Cerebellar nuclear complex (tissue), 1 donor: ENCODE measurements at regions not wholly inside any gene's neighbourhood (a gene's known extent, or its start where the extent isn't known, plus 50 kb on each side); places are given as distances from the start of the nearest gene placed in this dataset.

ENCODE experiments used
- DNase-seq, 2 experiments: peaks; one replicate each; lab custom pipeline; 2025; lab: John Stamatoyannopoulos, UW

DNA sequence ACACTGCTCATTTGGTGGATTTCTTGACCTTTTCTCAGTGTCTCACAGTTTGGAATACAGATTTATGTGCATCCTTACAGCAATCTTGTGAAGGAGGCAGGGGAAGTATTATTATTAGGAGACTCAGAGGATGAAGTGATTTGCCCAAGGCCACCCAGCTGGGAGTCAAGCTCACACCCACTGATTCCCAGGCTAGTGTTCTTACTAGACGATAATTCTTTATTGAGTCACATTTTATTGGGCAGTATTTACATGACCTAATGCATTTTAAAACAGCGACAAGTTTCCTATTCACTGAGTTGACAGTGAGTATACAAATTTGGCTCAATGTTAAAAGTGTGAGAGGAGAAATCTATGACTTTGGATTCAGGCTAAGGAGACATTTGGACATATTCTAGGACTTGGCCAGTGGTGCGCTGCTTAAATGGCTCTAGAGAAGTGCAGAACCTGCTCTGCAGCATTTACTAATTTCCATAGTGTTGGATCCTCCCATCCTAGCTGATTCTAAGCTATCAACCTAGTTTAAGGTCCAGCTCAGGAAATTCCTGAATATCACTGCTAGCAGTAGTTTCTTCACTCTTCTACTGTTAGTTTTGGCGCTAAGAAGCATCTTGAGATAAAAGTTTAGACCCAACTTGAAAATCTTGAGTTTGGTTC, 199.3 kb downstream of the MTX2 start:
- DNase-seq: no peak

DNA sequence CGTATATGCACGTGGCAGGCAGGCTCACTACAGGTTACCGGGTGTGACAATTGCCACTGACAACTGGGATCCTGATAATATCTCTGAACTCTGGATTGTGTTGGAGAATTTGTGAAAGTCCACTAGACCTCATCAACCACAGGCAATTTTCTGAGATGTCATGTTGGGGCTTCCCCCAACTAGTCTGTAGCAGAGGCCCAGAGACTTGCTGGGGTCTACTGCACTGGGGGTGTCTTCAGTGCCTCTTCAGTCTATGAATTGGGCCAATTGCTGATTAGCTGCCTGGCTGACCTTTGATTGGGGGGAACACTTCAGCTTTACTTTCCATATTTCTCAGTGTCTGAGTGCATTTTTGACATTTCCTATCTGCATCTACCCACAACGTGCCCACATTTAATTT, 201.5 kb downstream of the MTX2 start:
- no peak for DNase-seq

DNA sequence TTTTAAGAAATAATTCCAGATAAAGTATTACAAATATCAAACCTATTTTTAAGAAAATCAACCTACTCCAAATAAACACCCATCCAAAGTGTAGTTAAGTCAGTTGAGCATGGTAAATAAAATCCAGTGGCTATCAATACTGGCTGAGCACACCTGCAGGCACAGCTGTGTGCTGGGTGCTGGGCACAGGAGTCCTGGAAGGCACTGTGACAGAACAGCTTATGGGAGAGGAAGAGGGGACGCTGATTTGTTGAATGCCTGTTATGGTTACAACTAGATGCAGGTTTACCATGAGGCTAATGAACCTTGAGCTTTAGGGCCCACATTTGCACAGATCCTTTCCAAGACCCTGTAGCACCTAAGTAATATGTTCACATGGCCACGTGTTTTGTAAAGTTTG, 202.7 kb downstream of the MTX2 start:
- no peak for DNase-seq

DNA sequence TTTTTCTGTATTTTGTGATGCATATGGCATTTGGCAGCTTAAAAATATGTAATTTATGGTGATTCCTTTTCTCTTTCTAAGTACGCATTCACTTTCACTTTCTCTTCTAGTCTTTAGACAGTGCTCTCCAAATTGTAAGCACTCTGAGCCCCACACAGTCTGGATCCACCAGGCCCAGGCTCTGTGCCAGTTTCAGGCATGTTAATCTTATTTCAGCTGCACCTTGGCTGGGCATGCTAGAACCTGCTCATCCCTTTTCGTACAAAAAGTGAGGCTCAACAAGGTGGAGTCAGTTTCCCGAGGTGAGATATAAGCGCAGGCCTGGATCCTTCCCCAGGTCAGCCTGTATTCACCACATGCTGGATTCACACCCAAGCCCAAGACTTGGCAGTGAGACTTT, 203.9 kb downstream of the MTX2 start:
- no peak for DNase-seq

DNA sequence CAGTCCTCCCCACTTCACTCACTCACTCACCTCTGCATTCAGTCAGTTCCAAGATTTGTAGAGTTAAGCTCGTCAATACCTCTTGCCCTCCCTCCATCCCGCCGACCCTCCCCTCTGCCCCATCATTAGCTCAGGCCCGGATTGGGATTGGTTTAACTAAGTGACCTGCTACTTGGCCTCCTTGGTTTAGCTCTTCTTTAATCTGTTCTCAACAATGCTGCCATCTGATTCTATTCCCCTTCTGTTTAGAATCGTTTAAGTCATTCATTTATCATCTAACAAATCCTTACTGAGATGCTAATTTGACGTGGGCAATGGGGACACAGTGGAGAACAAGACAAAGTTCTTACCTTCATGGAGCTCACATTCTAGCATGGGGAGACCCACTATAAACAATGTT, 204.6 kb downstream of the MTX2 start:
- DNase-seq: no peak

DNA sequence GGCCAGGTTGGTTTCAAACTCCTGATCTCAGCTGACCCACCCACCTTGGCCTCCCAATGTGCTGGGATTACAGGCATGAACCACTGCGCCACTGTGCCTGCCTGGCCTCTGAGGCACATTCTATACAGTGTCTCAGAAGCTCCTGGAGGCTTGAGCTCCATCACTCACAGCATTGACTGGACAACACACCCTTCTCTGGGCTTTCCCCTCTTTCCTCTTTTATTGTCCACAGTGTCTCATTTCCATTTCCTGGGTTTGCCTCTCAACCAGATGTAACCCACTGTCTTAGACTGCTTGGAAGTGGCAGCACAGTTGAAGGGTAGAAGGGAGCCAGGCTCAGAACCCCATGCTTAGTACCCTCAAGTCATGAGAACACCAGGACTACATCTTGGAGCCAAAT, 208.1 kb downstream of the MTX2 start:
- no peak for DNase-seq

DNA sequence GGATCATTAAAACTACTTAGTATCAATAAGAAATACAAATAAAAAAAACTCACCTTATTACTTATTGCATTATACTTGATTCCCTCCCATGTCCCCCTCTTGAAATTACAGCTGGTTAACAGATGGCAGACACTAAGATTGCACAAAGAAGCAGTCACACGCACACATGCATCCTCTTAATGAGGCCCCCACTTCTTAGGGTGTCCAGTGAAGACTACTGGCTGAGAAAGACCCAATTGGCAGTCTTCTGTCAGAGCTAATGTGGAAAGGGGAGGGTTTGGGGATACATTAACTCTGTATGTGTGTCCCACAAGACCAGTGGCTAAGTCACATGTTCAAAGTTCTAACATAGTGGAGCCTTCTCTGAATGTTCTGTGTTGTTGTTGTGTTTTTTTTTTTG, 210.7 kb downstream of the MTX2 start:
- DNase-seq: no peak

DNA sequence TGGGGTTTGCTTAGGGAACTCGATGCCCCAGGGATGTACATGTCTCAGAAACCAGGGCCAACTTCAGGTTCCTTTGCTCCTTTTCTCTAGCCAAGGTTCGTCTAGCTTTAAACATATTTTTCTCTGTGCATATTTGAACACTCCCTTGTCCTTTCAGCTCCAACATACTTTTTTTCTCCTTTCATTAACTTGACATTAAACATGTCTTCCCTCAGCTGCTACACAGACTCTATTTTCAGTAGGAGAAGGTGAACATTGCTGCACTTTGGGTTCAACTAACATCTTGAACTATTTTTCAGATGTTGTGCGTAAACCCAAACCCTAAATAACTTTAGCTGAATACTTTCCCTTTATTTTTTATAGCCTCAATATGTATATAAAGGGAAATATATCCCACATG, 212.9 kb downstream of the MTX2 start:
- DNase-seq: no peak

DNA sequence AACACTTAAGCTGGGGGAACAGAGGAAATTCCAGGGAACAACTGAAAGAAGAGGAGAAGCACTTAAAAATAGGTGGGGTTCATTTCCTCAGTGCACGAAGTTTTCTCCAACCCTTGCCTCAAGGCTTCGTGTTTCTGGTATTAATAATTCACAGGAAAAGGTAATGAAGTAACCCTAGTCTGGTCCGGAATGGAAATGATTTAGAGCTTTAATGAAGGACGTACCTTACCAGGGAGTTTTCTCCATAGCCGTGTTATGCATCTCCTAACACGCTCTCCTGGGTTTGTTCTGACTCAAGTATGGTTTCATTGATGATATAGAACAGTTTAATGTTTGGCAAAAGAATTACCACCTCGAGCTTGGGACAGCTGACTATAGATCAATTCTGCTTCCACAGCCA, 214.2 kb downstream of the MTX2 start:
- DNase-seq: no peak

DNA sequence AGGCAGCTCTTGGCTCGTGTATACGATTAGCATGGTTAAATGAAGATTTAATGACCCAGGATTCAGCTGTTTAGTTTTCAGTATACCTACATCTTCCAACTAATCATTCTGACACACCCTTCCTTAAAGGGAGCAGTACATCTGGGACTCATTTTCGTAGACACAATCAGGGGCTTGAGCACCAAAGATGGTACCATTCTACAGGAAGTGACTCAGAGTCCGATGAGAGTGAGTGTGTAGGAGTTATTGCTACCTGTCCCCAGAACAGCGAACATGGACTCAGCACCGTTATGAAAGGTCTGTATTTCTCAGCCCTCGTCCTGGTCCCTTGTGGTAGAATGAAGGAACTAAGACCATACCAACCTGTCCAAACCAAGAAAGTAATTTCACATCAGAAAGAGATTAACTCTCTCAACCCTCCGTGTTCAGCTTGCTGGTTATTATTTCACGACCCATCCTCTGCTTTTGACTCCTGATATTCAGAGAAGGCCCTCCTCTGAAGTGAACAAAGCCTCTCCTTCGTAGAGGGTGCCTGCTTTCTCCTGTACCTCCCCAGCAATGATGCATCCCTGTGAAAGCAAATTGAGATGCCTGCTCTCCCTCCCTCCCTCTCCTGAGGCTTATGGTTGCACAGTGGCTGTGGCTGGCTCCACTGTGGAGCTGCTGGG, 214.8 kb downstream of the MTX2 start:
- DNase-seq: no peak

DNA sequence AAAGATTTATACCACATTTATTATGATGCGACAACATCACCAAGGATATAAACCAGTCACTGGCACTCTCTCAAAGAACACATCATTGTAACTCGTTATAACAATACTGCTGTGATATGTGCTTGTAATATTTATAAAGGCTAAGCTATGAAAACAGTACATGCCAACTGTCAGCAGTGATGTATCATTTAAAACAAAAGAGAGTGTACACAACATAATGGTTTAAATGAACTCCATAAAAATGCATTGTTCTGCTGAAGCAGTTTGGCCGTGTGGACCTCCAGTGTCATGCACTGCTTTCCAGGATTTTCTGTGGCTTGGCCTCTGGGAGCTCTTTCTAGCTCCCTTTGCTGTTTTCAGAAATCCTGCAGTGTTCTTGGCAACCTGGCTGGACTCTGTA, 215.6 kb downstream of the MTX2 start:
- no peak for DNase-seq

DNA sequence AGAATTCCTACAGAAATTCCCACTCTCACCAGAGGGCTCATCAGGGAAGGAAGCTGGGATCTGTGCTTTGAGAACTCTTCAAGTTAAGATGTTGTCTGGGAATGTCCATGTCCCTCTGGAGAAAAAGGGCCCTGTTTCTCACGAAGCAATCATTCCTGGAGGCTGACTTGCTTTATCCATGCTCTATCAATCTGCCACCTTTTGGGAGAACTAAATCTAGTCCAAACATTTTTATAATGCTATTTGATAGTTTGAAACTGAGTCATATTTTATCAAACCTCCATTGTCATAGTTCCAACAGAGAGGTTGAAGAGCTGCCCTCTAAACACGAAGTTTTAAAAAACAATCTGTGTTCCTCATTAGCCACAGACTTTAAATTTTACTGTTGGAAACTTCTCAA, 219.2 kb downstream of the MTX2 start:
- DNase-seq: no peak

DNA sequence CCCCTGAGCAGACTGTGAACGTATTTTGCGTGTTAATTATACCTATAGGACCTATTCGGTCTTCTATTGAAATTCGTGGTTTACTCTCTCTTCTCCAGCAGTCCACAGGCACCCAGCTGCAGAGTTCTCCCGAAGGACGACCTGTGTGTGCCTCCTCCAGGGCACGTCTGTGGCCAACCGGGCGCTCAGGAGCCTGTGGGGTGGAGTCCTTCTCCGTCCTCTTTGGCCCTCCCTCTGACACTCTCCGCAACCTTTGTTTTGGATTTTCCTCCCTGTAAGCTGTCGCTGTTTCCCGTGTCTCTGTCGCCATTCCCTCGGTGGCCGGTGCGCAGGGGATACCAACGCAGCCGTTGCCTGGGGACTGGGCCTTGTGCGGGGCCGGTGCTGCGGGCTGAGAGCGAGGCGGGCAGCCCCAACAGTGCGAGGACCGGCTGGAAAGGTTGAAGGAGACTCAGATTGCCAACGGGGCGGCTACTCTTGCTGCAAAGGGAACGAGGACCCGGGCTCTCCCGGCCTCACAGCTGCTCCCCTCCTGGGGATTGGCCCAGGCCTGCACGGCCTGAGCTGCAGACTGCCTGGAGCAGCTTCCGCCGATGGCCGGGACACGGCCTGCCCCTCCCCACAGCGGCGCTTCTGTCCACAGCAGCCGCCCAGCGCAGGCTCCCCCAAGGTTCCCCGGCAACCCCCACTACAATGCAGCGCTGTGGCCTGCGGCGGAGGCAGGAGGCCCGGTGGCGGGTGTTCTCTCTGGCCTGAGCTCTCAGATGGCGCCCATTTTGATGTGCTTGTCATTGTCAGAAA, 221.0 kb downstream of the MTX2 start:
- no peak for DNase-seq

DNA sequence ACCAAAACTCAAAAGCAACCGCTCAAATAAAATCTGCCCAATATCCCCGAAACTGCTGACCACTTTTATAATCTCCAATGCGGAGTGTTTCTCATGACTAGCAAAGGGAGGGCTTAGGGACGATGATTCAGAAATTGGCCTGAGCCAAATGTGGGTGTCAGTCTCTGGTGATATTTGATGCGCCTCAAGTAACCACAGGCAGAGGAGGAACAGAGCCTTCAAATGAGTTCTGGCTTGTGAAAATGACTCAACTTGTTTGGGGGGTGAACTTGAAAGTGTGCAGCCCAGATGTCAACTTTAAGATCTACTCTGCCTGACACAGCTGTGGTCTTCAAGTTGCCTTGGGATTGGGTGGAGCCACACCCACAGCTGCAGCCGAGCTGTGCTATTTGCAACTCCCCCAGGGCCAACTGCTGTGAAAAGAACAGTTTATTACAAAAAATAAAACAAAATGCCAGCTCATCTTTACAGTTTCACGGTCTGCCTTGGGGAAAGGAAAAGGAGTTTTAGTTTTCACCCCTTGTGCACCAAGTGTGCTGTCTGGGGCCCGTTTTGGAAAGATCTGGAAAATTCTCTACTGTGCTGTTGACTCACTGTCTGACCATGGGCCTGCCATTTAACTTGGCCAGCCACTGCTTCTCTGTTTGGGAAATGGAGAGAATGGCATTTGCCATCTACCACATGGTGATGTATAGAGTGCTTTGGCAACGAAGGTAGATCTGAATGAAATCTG, 222.1 kb downstream of the MTX2 start:
- no peak for DNase-seq

DNA sequence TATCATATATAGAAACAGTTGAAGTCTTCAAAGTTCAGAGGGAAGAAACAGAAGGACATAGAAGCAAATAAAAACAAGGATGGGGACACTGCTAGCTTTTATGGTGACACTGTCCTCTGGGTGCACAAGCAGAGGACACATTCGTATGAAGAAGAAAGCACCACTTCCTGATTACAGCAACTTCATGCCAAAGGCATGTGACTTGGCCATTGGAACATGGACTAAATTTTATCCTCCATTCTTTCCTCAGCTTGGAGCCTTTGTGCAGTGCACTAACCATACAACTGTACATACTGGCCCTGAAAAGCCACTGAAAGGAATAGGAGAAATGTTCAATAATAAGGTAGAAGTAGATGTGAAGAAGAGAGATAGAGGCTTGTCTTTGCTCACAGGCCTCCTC, 223.3 kb downstream of the MTX2 start:
- no peak for DNase-seq

DNA sequence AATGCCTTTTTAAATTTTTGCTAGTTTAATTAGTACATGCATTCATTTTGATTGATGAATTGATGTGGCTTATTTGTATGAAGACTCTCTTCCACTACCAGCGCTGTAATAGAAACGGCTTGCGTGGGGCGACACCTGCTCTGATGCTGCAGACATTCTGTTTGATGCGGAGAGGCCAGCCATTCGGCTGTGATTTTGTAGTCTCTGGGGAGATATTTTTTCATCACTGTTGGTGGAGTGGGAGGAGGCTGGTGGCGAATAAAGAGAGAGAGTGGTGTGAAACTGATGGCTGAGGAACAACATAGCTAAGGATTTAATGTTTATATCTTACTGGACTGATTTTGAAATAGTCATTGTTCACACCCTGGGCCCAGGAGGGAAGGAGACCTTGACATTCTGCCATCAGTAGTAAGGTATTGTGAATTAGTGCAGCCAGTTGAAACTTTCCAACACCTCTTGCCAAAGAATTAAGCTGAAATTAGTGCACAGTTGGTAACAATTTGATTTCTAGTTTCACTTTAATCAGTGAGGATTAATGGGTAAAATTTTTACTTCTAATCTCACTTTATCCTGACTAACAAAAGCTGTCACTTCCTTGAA, 224.1 kb downstream of the MTX2 start:
- no peak for DNase-seq

DNA sequence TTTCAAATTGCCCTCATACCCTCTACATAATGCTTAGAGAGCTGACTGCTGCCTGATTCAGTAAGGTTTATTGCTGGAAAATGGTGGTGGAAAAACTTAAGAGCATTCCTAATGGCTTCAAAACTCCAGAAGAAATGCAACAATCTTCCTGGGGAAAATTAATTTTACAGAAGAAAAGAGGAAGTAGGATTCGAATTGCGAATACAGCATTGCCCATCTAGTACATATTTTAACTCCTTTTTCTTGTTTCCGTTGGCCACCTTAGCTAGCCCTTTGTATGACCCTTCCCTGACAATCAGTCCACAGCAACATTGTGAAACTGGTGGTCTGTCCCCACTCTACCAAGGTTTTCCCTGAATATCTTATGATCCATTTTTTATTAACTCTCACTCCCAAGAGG, 224.7 kb downstream of the MTX2 start:
- DNase-seq: no peak

DNA sequence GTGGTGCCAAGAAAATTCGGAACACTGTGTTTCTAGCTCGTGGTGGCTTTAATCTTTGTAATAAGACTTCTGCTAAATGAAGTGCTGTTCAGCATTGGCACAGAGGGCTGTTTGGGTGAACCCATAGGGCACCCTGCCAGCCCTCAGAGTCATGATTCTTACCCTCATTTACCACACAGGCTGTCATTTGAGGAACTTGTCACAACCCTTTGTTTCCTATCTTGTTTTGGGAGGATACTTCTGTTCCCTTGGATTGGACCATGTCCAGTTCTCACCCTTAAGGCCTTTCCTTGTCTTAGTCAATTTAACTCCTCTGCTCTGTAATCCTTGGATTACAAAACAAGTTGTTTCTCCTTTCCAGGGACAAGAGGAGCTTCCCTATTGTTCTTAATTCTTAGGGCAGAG, 225.7 kb downstream of the MTX2 start:
- DNase-seq: no peak

DNA sequence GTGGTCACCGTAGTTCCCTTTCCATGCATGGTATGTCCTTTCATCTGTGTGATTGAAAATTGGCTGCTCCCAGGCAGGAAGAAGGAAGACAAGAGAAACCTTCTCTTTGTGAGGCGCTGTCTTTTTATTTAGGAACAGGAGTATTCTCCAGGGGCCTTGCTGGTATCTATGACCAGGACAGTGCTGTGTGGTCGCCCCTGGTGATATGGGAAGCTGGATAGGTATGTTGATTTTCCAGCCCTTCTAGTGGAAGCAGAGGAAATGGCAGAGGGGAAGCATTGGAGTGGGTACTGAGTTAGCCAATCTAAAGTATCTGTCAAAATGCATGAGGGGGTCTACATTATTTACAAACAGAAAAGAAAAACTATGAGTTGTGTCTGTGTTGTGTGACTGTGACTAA, 226.6 kb downstream of the MTX2 start:
- no peak for DNase-seq

DNA sequence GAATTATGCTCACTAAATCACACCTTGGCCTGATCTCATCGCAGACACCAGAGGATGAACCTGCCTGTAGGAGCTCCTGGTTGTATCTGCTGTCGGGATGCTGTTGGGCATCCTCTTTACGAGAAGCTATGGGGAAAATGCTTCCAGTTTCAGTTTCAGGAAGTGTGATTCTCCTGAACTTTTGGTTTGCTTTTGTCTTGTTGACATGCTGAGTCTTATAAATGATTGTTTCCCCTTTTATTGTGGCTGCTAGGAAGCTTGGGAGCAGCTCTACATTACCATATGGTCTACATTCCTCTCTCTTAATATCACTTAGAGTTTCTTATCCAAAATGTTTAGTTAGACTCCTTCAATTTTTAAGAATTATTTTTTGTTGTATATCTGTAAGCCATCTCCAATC, 227.5 kb downstream of the MTX2 start:
- no peak for DNase-seq

DNA sequence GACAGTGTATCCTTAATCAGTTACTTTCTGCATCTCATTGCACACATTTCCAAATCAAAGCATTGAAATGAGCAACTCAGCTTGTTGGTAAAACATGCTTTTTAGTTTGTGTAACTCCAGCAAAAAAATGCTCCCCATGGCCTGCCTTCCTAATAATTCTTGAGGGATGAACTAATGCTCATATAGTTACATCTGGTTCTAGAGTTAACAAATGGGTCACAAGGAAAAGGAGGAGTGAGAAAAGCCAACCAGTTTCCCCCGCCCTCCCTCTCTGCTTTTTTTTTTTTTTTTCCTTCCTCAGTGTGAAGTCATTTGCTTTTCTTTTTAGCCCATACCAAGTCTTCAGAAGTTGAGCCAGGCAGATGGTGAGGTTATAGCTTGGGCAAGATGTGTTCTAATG, 231.7 kb downstream of the MTX2 start:
- no peak for DNase-seq

DNA sequence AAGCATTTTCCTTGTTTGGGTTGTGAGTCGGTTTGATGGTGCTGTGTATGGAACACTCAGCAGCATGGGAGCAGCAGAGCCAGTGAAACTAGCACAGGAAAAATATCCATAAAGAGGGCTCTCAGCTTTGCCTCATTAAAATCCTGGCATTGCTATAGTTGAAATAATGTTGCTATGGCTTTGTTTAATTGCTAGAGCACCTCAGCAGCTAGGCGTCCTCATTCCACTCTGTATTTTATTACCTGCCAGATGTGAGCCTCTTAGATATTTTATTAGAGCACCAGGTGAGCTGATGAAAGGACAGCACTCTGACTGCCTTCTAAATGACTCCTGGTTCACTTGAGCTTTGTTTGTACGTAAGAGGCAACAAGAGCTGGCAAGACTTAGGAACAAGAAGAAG, 232.4 kb downstream of the MTX2 start:
- DNase-seq: no peak
